DND-41 (cell line): ENCODE measurements at regions not wholly inside any gene's neighbourhood (a gene's known extent, or its start where the extent isn't known, plus 50 kb on each side); places are given as distances from the start of the nearest gene placed in this dataset.

Experiments
- ATAC-seq: fragments of 200-7000 bp; cut with Tn5 transposase; 3 replicates; pipeline ENCODE4 v1.9.1; 2021; ENCODE audit warnings: low read depth; ENCODE audit not compliant: insufficient read depth
- DNase-seq: peaks from one replicate; pipeline ENCODE4 v3.0.0-alpha.2; 2020
- H2AFZ ChIP-seq: 2 replicates; pipeline ENCODE4 v1.6.0; 2012; ENCODE audit warnings: low read depth, low read length
- H3K27ac ChIP-seq: 2 replicates; pipeline ENCODE4 v1.5.1; 2012; ENCODE audit warnings: low read length, inconsistent platforms
- H3K27me3 ChIP-seq: fragments of 200-600 bp; sonication (generic); 2 replicates; pipeline ENCODE4 v1.6.0; 2012; ENCODE audit warnings: low read length, mild to moderate bottlenecking, inconsistent platforms; ENCODE audit not compliant: insufficient read depth, poor library complexity
- H3K36me3 ChIP-seq: 2 replicates; pipeline ENCODE4 v1.5.1; 2012; ENCODE audit warnings: low read length, inconsistent platforms; ENCODE audit not compliant: insufficient read depth
- H3K4me1 ChIP-seq: 2 replicates; pipeline ENCODE4 v1.5.1; 2012; ENCODE audit warnings: mild to moderate bottlenecking, low read length; ENCODE audit not compliant: insufficient read depth
- H3K4me2 ChIP-seq: 2 replicates; pipeline ENCODE4 v1.6.0; 2012; ENCODE audit warnings: mild to moderate bottlenecking, moderate library complexity, low read length, inconsistent platforms; ENCODE audit not compliant: insufficient read depth
- H3K4me3 ChIP-seq, 2 experiments: fragments of 200-600 bp in 1 of 2; shearing (Covaris generic) in 1 of 2; 2 replicates each; pipeline ENCODE4 v1.5.1; 2012 to 2016; ENCODE audit warnings: inconsistent platforms in 2 of 2, low read length in 2 of 2, mild to moderate bottlenecking in 2 of 2, low read depth in 1 of 2, moderate library complexity in 1 of 2
- H3K79me2 ChIP-seq: 2 replicates; pipeline ENCODE4 v1.6.0; 2012; ENCODE audit warnings: low read length, inconsistent platforms; ENCODE audit not compliant: insufficient read depth
- H3K9ac ChIP-seq: 2 replicates; pipeline ENCODE4 v1.6.0; 2012; ENCODE audit warnings: low read depth, mild to moderate bottlenecking, inconsistent platforms, low read length, moderate library complexity
- H3K9me3 ChIP-seq: 2 replicates; pipeline ENCODE4 v1.5.1; 2012; ENCODE audit warnings: low read length, moderate library complexity, mild to moderate bottlenecking, inconsistent platforms; ENCODE audit not compliant: insufficient read depth, severe bottlenecking
- H4K20me1 ChIP-seq: 2 replicates; pipeline ENCODE4 v1.6.0; 2012; ENCODE audit warnings: low read length; ENCODE audit not compliant: insufficient read depth
- EZH2 ChIP-seq: IDR thresholded peaks from 3 replicates; pipeline ENCODE4 v1.6.1; 2012; ENCODE audit warnings: borderline replicate concordance, low read depth, mild to moderate bottlenecking, moderate library complexity, low read length, inconsistent platforms; ENCODE audit not compliant: severe bottlenecking
- TF ChIP-seq, protein P1 (sequence below): IDR thresholded peaks from 2 replicates; pipeline ENCODE4 v1.5.1; 2012; ENCODE audit warnings: borderline replicate concordance, low read length, moderate library complexity, mild to moderate bottlenecking; ENCODE audit not compliant: poor library complexity, severe bottlenecking; ENCODE audit errors: extremely low read depth

GRCh38 chr5:66406761-66407336 lies 189.3 kb upstream of the MAST4 start:
- no peak overlapping the region for H3K27ac ChIP-seq
- H3K4me2 ChIP-seq, result no peak overlapping the region
- H3K9ac ChIP-seq, result no peak overlapping the region
- TF ChIP-seq EZH2, result no peak
- TF ChIP-seq, protein P1, sequence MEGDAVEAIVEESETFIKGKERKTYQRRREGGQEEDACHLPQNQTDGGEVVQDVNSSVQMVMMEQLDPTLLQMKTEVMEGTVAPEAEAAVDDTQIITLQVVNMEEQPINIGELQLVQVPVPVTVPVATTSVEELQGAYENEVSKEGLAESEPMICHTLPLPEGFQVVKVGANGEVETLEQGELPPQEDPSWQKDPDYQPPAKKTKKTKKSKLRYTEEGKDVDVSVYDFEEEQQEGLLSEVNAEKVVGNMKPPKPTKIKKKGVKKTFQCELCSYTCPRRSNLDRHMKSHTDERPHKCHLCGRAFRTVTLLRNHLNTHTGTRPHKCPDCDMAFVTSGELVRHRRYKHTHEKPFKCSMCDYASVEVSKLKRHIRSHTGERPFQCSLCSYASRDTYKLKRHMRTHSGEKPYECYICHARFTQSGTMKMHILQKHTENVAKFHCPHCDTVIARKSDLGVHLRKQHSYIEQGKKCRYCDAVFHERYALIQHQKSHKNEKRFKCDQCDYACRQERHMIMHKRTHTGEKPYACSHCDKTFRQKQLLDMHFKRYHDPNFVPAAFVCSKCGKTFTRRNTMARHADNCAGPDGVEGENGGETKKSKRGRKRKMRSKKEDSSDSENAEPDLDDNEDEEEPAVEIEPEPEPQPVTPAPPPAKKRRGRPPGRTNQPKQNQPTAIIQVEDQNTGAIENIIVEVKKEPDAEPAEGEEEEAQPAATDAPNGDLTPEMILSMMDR, result no peak
- no peaks in the 10 kb centered on the region for H3K4me1 ChIP-seq
- peak; percentile 52; the same call in 2 of the 3 replicates for ATAC-seq
- H3K79me2 ChIP-seq, result no peaks in the 10 kb centered on the region
- no peaks in the 10 kb centered on the region for H3K27me3 ChIP-seq
- 0 out of 2 replicates have a peak overlapping the region, but pooled peaks have one; percentile 36 for H2AFZ ChIP-seq
- DNase-seq, result peak; percentile 17
- no peak overlapping the region for H3K4me3 ChIP-seq
- no peaks in the 10 kb centered on the region for H3K36me3 ChIP-seq
- H4K20me1 ChIP-seq, result no peaks in the 10 kb centered on the region
- no peaks in the 10 kb centered on the region for H3K9me3 ChIP-seq

DNA sequence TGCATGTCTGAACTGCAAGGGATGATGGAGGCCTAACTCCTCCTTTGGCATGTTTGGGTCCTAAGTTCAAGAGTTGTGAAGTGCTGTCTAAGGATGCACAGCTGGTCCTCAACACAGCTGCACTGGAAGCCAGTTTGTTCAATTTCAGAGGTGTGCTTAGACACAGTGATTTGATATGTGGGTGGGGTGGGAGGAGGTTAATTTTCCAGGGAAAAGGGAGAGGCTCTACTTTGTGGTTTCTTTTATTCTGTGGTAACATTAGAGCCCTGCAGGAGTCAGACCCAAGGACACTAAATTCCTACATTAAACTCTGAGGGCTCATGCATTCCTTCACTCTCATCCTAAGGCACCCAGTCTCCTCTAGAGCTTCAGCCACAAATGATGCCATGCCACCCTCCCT lies 188.4 kb upstream of the MAST4 start:
- Histone ChIP-seq H3K27ac (no peak overlapping the region), H3K4me3 (no peak overlapping the region), H3K36me3 (no peaks in the 10 kb centered on the region), H3K9me3 (no peaks in the 10 kb centered on the region), H3K79me2 (no peaks in the 10 kb centered on the region), H3K9ac (no peak overlapping the region), H4K20me1 (no peaks in the 10 kb centered on the region), H2AFZ (no peak overlapping the region), H3K4me2 (no peak overlapping the region), H3K27me3 (no peaks in the 10 kb centered on the region), H3K4me1 (no peaks in the 10 kb centered on the region)
- ATAC-seq, result no peak
- DNase-seq, result no peak
- TF ChIP-seq EZH2, result no peak
- TF ChIP-seq, protein P1, result no peak

- Histone ChIP-seq H3K27me3 (no peaks in the 10 kb centered on the region), H3K4me1 (no peaks in the 10 kb centered on the region), H3K9ac (no peak overlapping the region), H2AFZ (no peak overlapping the region), H3K4me2 (no peak overlapping the region), H4K20me1 (no peaks in the 10 kb centered on the region), H3K27ac (no peak overlapping the region), H3K9me3 (no peaks in the 10 kb centered on the region), H3K79me2 (no peaks in the 10 kb centered on the region), H3K4me3 (no peak overlapping the region), H3K36me3 (no peaks in the 10 kb centered on the region)
- DNase-seq, result no peak
- TF ChIP-seq, protein P1, result no peak
- TF ChIP-seq EZH2, result no peak
- ATAC-seq, result no peak
These were observed 187.6 kb upstream of the MAST4 start for GRCh38 chr5:66408576-66408975.
